Kidney epithelial cell (primary cell): ENCODE measurements at regions not wholly inside any gene's neighbourhood (a gene's known extent, or its start where the extent isn't known, plus 50 kb on each side); places are given as distances from the start of the nearest gene placed in this dataset.

Experiments used
- DNase-seq: peaks from one replicate; pipeline ENCODE4 v3.0.0-alpha.2; 2010; ENCODE audit warnings: low read depth
- H3K27me3 ChIP-seq: 2 replicates; pipeline ENCODE4 v1.6.0; 2011; ENCODE audit warnings: low read length; ENCODE audit not compliant: control insufficient read depth, insufficient read depth
- H3K36me3 ChIP-seq: 2 replicates; pipeline ENCODE4 v1.5.1; 2011; ENCODE audit warnings: low read length; ENCODE audit not compliant: control insufficient read depth, insufficient read depth
- H3K4me3 ChIP-seq: 2 replicates; pipeline ENCODE4 v1.5.1; 2011; ENCODE audit warnings: low read depth, mild to moderate bottlenecking, control low read depth, low read length
- CTCF ChIP-seq: IDR thresholded peaks from 2 replicates; pipeline ENCODE4 v1.5.1; 2011; ENCODE audit warnings: mild to moderate bottlenecking, moderate library complexity, low read length, control low read depth, inconsistent platforms; ENCODE audit not compliant: insufficient read depth, poor library complexity, severe bottlenecking

- H3K36me3 ChIP-seq: no peaks in the 10 kb centered on the region
- no peak overlapping the region for H3K4me3 ChIP-seq
- no peak for TF ChIP-seq CTCF
- no peaks in the 10 kb centered on the region for H3K27me3 ChIP-seq
- DNase-seq: no peak
Measured at GRCh38 chr4:180491210-180491609, 1752.0 kb upstream of the TENM3 start.

DNA sequence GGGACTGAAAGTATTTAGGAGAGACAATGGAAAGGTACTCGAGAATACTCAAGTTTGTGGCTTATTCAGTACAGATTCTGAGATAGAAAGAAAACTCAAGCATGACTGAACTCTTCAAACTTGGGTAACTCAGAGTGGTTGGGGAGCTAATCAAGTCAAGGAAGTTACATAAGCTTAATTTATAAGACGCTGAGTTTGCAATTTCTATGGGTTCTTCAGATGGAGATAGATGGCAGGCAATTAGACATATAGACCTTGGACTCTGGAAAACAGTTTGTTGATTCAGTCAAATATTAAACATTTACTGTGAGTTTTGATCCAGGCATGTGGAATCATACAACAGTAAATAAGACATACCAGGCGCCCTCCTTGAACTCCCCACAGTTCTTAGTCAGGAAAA, 1749.9 kb upstream of the TENM3 start:
- no peak overlapping the region for H3K4me3 ChIP-seq
- no peak for DNase-seq
- no peaks in the 10 kb centered on the region for H3K36me3 ChIP-seq
- no peaks in the 10 kb centered on the region for H3K27me3 ChIP-seq
- TF ChIP-seq CTCF: no peak

DNA sequence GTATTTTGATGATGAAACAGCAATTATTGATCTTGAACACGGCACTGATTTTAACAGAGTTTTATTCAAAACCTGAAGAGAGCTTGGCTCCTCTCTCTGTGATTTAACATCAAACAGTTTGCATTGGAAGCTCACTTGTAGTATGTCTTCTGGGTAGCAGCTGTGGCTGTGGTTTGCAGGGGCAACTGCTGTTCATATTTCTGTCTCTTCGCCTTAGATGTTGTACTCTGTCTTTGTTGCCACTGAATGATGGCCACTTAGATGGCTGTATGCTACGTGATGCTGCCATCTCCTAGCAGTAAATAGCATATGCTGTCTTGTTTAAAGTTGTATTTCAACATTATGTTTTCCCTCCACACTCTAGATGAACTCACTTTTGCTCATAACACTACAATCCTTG, 1743.0 kb upstream of the TENM3 start:
- Histone ChIP-seq H3K36me3 (no peaks in the 10 kb centered on the region), H3K27me3 (no peaks in the 10 kb centered on the region), H3K4me3 (no peak overlapping the region)
- TF ChIP-seq CTCF: no peak
- DNase-seq: no peak

DNA sequence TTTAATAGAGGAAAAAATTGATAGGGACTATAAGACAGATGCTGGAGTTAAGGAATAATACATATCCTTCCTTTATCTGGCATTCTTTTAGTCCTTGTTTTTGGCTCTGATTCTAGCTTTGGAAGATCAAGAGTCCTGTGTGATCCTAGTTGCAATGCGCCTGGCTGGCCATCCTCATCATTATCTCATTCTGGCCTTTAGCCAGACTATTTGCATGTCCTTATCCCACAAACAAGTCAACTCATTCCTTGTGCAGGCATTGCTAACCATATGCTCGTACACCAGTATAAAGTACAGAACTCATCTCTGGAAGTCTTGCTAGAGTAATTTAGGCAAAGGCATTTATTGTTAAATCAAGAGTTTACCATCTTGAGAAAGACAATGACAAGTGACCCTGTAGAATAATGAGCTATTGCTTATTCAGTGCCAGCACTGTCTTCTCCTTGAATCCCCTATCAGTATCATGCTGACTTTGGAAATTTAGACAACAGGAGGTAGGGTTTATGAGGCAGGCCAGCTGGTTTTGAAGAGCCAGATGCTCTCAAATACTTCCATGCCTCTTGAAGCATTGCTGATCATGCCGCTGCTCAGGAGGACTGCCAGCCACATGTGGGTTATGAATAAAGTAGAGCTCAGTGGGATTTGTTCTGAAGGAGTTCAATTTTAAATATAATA, 1730.3 kb upstream of the TENM3 start:
- H3K4me3 ChIP-seq: no peak overlapping the region
- no peak for TF ChIP-seq CTCF
- no peak for DNase-seq
- H3K27me3 ChIP-seq: no peaks in the 10 kb centered on the region
- H3K36me3 ChIP-seq: no peaks in the 10 kb centered on the region

DNA sequence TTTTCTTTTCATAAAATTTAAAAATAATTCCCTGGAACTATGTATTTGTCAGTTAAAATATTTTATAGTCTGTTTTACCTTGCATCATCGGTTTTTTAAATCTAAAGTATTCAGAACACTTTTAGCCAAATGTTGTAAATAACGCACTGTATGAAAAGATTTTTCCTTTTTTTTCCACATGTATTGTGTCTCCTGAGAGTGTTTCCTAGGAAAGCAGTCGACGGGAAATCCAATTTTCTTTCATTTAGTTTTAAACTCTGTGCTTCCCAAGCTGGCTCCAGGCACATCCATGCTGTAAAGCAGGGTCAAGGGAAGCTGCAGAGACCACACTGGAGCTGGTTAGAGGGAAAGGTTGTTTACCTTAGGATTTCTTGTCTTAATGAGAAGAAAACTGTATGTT, 1724.3 kb upstream of the TENM3 start:
- Histone ChIP-seq H3K4me3 (no peak overlapping the region), H3K36me3 (no peaks in the 10 kb centered on the region), H3K27me3 (no peaks in the 10 kb centered on the region)
- TF ChIP-seq CTCF: no peak
- DNase-seq: no peak

DNA sequence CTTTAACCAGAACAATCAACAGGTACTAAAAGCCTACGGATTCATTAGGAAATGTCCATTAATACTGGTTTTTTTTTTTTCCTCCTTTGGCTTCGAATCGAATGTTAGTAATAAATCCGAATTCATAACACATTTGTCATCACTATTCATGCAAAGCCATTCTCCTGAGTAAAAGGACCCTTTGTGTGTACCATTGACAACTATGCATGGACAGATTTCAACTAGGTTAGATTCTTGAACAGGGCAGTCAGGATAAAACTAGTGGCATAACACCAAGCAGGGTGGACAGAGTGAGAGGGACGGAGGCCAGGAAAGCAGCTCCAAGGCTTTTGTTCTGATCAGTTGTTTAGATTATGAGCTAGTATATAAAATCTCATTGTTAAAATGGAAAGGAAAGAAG, 1722.0 kb upstream of the TENM3 start:
- no peak for DNase-seq
- TF ChIP-seq CTCF: no peak
- no peaks in the 10 kb centered on the region for H3K36me3 ChIP-seq
- H3K27me3 ChIP-seq: no peaks in the 10 kb centered on the region
- no peak overlapping the region for H3K4me3 ChIP-seq
